Activated CD8-positive, alpha-beta T cell treated with anti-CD3 and anti-CD28 coated beads, Interleukin-2, amount 10 ng/mL, durations not matched to agents 7 days and 5 days (primary cell): ENCODE measurements at regions not wholly inside any gene's neighbourhood (a gene's known extent, or its start where the extent isn't known, plus 50 kb on each side); places are given as distances from the start of the nearest gene placed in this dataset.
"Not testable (repeated sequence)": the region's sequence is repeated elsewhere in the genome, so short reads cannot be mapped to it uniquely, and the experiment has no call there.

Experiments used
- ATAC-seq: fragments of 150-1000 bp; cut with Tn5 transposase; one replicate; pipeline ENCODE4 v1.10.0; 2021; ENCODE audit warnings: moderate library complexity
- CTCF ChIA-PET: fragments of 350-600 bp; sonication (Branson Sonifier 250); formaldehyde crosslinking; loops from one replicate; lab custom pipeline; 2021; ENCODE audit warnings: antibody characterized with exemption; lab: Charles Lee
- POLR2A ChIA-PET: fragments of 350-600 bp; sonication (Branson Sonifier 250); formaldehyde crosslinking; loops from one replicate; lab custom pipeline; 2021; ENCODE audit warnings: antibody characterized with exemption; lab: Charles Lee
- DNase-seq: peaks from one replicate; pipeline ENCODE4 v3.0.0-alpha.2; 2020
- H3K27ac Mint-ChIP-seq: one replicate; pipeline ENCODE4 v1.8.0; 2021; ENCODE audit warnings: mild to moderate bottlenecking, mixed read lengths
- H3K27me3 Mint-ChIP-seq: one replicate; pipeline ENCODE4 v1.8.0; 2021; ENCODE audit warnings: low read depth, mixed read lengths
- H3K36me3 Mint-ChIP-seq: one replicate; pipeline ENCODE4 v1.8.0; 2021; ENCODE audit warnings: low read depth, mixed read lengths
- H3K4me1 Mint-ChIP-seq: one replicate; pipeline ENCODE4 v1.8.0; 2021; ENCODE audit warnings: low read depth, mixed read lengths
- H3K4me3 Mint-ChIP-seq: one replicate; pipeline ENCODE4 v1.8.0; 2021; ENCODE audit warnings: mild to moderate bottlenecking, mixed read lengths
- H3K9me3 Mint-ChIP-seq: one replicate; pipeline ENCODE4 v1.8.0; 2022; ENCODE audit warnings: mixed read lengths; ENCODE audit not compliant: insufficient read depth

GRCh38 chrX:116694046-116694445, 231.3 kb upstream of the CT83 start:
- Mint-ChIP-seq H3K27me3 (no peaks in the 10 kb centered on the region), H3K36me3 (no peaks in the 10 kb centered on the region), H3K4me1 (no peaks in the 10 kb centered on the region), H3K27ac (no peak overlapping the region), H3K9me3 (no peaks in the 10 kb centered on the region), H3K4me3 (no peak overlapping the region)
- no peak for DNase-seq
- POLR2A ChIA-PET, result no interaction called here
- no peak for ATAC-seq
- CTCF ChIA-PET, result no interaction called here

DNA sequence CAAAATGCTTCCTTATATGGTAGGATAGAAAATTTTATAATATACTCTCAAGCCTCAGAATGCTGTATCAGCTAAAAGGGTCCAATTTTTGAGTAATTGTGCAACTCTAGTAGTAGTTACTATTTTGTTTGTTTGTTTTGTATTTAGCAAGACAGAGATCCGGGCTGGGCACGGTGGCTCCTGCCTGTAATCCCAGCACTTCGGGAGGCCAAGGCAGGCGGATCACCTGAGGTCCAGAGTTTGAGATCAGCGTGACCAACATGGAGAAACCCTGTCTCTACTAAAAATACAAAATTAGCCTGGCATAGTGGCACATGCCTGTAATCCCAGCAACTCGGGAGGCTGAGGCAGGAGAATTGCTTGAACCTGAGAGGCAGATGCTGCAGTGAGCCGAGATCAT, 216.8 kb upstream of the CT83 start:
- H3K9me3 Mint-ChIP-seq, DNase-seq, ATAC-seq, H3K36me3 Mint-ChIP-seq, H3K4me1 Mint-ChIP-seq, H3K27ac Mint-ChIP-seq, H3K4me3 Mint-ChIP-seq, CTCF ChIA-PET, H3K27me3 Mint-ChIP-seq, POLR2A ChIA-PET: not testable (repeated sequence)

- H3K4me3 Mint-ChIP-seq, result no peak overlapping the region
- POLR2A ChIA-PET, result no interaction called here
- H3K27me3 Mint-ChIP-seq, result no peaks in the 10 kb centered on the region
- H3K4me1 Mint-ChIP-seq, result no peaks in the 10 kb centered on the region
- no peak overlapping the region for H3K27ac Mint-ChIP-seq
- H3K36me3 Mint-ChIP-seq, result no peaks in the 10 kb centered on the region
- no peak for ATAC-seq
- CTCF ChIA-PET, result no interaction called here
- no peaks in the 10 kb centered on the region for H3K9me3 Mint-ChIP-seq
- no peak for DNase-seq
Measured at GRCh38 chrX:116667346-116668134, 204.8 kb upstream of the CT83 start.

- ChIA-PET CTCF (no interaction called here), POLR2A (no interaction called here)
- Mint-ChIP-seq H3K27me3 (no peaks in the 10 kb centered on the region), H3K4me3 (no peak overlapping the region), H3K9me3 (no peaks in the 10 kb centered on the region), H3K36me3 (no peaks in the 10 kb centered on the region), H3K4me1 (no peaks in the 10 kb centered on the region), H3K27ac (no peak overlapping the region)
- DNase-seq (no peak), ATAC-seq (no peak)
Measured at GRCh38 chrX:116657071-116657470, 194.3 kb upstream of the CT83 start.

DNA sequence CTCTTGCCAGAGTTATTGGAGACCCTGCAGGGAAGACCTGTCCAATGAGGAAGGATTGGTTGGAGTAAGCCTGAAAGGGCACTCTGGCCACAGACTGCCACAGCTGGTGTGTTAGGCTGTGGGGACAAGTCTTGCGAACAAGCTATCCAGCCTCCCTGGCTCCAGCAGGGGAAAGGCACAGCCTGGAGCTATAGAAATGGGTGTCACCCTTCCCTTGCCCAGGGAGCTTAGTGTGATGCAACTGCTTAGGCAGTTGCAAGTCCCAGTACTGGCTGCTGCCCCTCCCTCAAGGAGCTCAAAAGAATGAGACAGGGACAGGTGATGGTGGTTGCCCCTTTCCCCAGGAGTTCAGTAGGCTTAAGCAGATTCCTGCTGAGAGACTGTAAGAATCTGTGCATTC, 165.7 kb upstream of the CT83 start:
- ChIA-PET POLR2A (no interaction called here), CTCF (no interaction called here)
- no peak overlapping the region for H3K4me3 Mint-ChIP-seq
- H3K4me1 Mint-ChIP-seq, result no peaks in the 10 kb centered on the region
- no peaks in the 10 kb centered on the region for H3K9me3 Mint-ChIP-seq
- H3K27me3 Mint-ChIP-seq, result no peaks in the 10 kb centered on the region
- DNase-seq, result no peak
- ATAC-seq, result no peak
- H3K27ac Mint-ChIP-seq, result no peak overlapping the region
- H3K36me3 Mint-ChIP-seq, result no peaks in the 10 kb centered on the region

DNA sequence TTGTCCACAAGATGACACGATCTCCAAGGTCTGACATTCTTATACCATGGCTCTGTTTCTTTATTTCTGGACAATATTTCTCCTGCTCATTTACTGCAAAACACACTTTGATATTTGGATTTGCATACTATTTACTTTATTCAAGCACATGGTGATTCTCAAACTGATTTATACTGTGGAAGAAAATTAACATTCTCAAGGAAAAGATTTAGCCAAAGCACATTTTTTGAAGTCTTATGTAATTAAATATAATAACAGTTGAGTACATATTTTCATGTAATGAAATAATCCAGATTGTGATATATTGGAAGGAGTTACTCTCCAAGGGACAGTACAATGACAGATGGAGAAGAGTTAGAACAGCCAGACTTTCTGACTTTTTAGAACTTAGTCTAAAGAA, 155.8 kb upstream of the CT83 start:
- POLR2A ChIA-PET, result no interaction called here
- H3K27ac Mint-ChIP-seq, result no peak overlapping the region
- CTCF ChIA-PET, result no interaction called here
- no peaks in the 10 kb centered on the region for H3K27me3 Mint-ChIP-seq
- no peaks in the 10 kb centered on the region for H3K9me3 Mint-ChIP-seq
- no peaks in the 10 kb centered on the region for H3K36me3 Mint-ChIP-seq
- H3K4me3 Mint-ChIP-seq, result no peak overlapping the region
- no peaks in the 10 kb centered on the region for H3K4me1 Mint-ChIP-seq
- no peak for DNase-seq
- no peak for ATAC-seq

DNA sequence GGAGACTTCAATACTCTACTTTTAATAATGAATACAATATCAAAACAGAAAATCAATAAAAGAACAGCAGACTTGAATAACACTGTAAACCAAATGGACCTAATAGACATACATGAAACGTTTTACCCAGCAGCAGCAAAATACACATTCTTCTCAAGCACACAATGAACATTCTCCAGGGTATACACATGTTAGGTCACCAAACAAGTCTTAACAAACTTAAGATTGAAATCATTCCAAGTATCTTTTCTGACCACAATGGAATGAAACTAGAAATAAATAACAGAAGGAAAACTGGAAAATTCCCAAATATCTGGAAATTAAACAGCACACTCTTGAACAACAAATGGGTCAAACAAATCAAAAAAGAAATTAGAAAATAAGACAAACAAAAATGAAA, 145.0 kb upstream of the CT83 start:
- DNase-seq (no peak), ATAC-seq (no peak)
- Mint-ChIP-seq H3K27ac (no peak overlapping the region), H3K27me3 (no peaks in the 10 kb centered on the region), H3K36me3 (no peaks in the 10 kb centered on the region), H3K4me3 (no peak overlapping the region), H3K9me3 (no peaks in the 10 kb centered on the region), H3K4me1 (no peaks in the 10 kb centered on the region)
- POLR2A ChIA-PET, result no interaction called here
- CTCF ChIA-PET, result no interaction called here

DNA sequence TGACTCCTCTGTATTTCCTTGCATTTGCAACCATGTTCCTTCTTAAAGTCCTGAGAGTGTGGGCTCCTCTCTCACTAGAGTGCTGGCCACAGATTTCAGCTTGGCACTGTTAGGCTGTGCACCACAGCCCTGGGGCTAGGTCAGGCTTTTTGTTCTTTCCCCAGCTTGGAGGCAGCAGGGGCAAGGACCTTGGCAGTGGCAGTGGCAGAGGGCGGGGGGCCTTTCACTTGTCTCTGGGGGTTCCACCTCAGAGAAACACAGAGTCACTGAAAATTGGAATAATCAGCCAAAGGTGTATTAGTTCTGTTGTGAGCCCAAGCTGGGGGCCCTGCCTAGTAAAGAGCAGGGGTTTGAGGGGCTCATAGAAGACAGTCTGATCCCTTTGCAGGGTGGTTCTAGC, 142.8 kb upstream of the CT83 start:
- ChIA-PET POLR2A (no interaction called here), CTCF (no interaction called here)
- Mint-ChIP-seq H3K27me3 (no peaks in the 10 kb centered on the region), H3K36me3 (no peaks in the 10 kb centered on the region), H3K9me3 (no peaks in the 10 kb centered on the region), H3K4me1 (no peaks in the 10 kb centered on the region), H3K4me3 (no peak overlapping the region), H3K27ac (no peak overlapping the region)
- DNase-seq, result no peak
- ATAC-seq, result no peak

DNA sequence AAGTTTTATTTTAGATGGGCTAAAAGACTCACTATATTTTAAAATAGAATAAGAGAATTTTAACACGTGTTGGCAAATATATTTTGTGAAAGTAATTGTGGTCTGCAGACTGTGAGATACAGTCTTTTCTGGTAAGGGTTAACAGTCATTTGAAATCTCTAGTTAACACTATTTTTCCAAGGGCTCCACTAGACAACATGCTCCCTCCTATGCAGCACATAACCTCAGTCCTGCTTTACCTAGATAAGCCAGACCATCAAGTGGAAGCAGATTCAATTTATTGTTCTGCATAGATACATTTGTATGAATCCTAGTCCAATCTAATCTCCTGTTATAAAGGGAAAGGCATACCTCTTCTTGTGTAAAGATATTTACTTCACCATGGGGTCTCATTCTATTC, 133.2 kb upstream of the CT83 start:
- DNase-seq (no peak), ATAC-seq (no peak)
- Mint-ChIP-seq H3K4me1 (no peaks in the 10 kb centered on the region), H3K27me3 (no peaks in the 10 kb centered on the region), H3K36me3 (no peaks in the 10 kb centered on the region), H3K4me3 (no peak overlapping the region), H3K9me3 (no peaks in the 10 kb centered on the region), H3K27ac (no peak overlapping the region)
- ChIA-PET CTCF (no interaction called here), POLR2A (no interaction called here)
